H1 (cell line): ENCODE measurements at regions not wholly inside any gene's neighbourhood (a gene's known extent, or its start where the extent isn't known, plus 50 kb on each side); places are given as distances from the start of the nearest gene placed in this dataset.

Experiments used
- CTCF ChIA-PET: fragments of 300-600 bp; sonication (Branson Sonifier 250); formaldehyde crosslinking; loops from one replicate; lab custom pipeline; 2021; ENCODE audit not compliant: partially characterized antibody; lab: Charles Lee
- POLR2A ChIA-PET: fragments of 300-600 bp; sonication (Branson Sonifier 250); formaldehyde crosslinking; loops from one replicate; lab custom pipeline; 2021; ENCODE audit warnings: inconsistent platforms; ENCODE audit not compliant: partially characterized antibody; lab: Charles Lee
- DNase-seq, 2 experiments: peaks; one replicate each; pipeline versions ENCODE4 v3.0.0 to v3.0.0-alpha.2; 2010 to 2022; ENCODE audit warnings: low spot score in 2 of 2, low read depth in 1 of 2, mixed read lengths in 1 of 2
- FAIRE-seq: peaks from 2 replicates; lab custom pipeline; 2011; peaks lifted over from hg19 to GRCh38; lab: Jason Lieb, UNC
- H2AFZ ChIP-seq: 2 replicates; pipeline ENCODE4 v1.8.1; 2012; ENCODE audit warnings: low read length, inconsistent platforms
- H2AK5ac ChIP-seq: 2 replicates; pipeline ENCODE4 v1.6.1; 2013; ENCODE audit warnings: low read depth, low read length
- H2BK120ac ChIP-seq: replicated peaks from 2 replicates; pipeline ENCODE3; 2013; ENCODE audit warnings: low read depth, low read length, inconsistent platforms
- H2BK12ac ChIP-seq: 2 replicates; pipeline ENCODE4 v1.6.1; 2013; ENCODE audit warnings: low read depth, low read length
- H2BK15ac ChIP-seq: 2 replicates; pipeline ENCODE4 v1.6.1; 2013; ENCODE audit warnings: low read length
- H2BK20ac ChIP-seq: 2 replicates; pipeline ENCODE4 v1.6.1; 2013; ENCODE audit warnings: low read length
- H2BK5ac ChIP-seq: 2 replicates; pipeline ENCODE4 v1.6.1; 2013; ENCODE audit warnings: low read depth, low read length
- H3K14ac ChIP-seq: 2 replicates; pipeline ENCODE4 v1.6.1; 2013; ENCODE audit warnings: inconsistent platforms; ENCODE audit not compliant: insufficient read length
- H3K18ac ChIP-seq: 2 replicates; pipeline ENCODE4 v1.6.1; 2013; ENCODE audit warnings: low read length; ENCODE audit errors: extremely low read depth
- H3K23ac ChIP-seq: 2 replicates; pipeline ENCODE4 v1.6.1; 2013; ENCODE audit warnings: inconsistent platforms; ENCODE audit not compliant: insufficient read length
- H3K23me2 ChIP-seq: 2 replicates; pipeline ENCODE4 v1.6.1; 2013; ENCODE audit warnings: low read depth, low read length
- H3K27ac ChIP-seq: 2 replicates; pipeline ENCODE4 v1.6.1; 2011; ENCODE audit warnings: low read depth, low read length, inconsistent platforms
- H3K27me3 ChIP-seq, 4 experiments: replicated peaks in 1 of 4; 1 replicate in 1 of 4; 2 replicates in 3 of 4; pipeline versions ENCODE4 v1.6.1 to v1.8.1; 2011 to 2013; ENCODE audit warnings: low read length in 3 of 4, mild to moderate bottlenecking in 3 of 4, inconsistent platforms in 2 of 4, mixed read lengths in 2 of 4, moderate library complexity in 1 of 4; ENCODE audit not compliant: control insufficient read depth in 3 of 4, insufficient read depth in 3 of 4; ENCODE audit errors: extremely low read depth in 1 of 4
- H3K36me3 ChIP-seq, 4 experiments: 2 replicates each; pipeline versions ENCODE4 v1.6.1 to v1.8.1; 2011 to 2013; ENCODE audit warnings: mild to moderate bottlenecking in 4 of 4, low read length in 3 of 4, moderate library complexity in 2 of 4, control low read depth in 1 of 4, inconsistent platforms in 1 of 4; ENCODE audit not compliant: insufficient read depth in 4 of 4, control insufficient read depth in 2 of 4
- H3K4ac ChIP-seq: replicated peaks from 2 replicates; pipeline ENCODE3; 2013; ENCODE audit warnings: low read length, low read depth, mixed read lengths, inconsistent platforms; ENCODE audit not compliant: insufficient read length
- H3K4me1 ChIP-seq, 4 experiments: replicated peaks in 1 of 4; 1 replicate in 1 of 4; 2 replicates in 3 of 4; pipeline versions ENCODE4 v1.6.1 to v1.8.1; 2011 to 2013; ENCODE audit warnings: low read length in 3 of 4, inconsistent platforms in 2 of 4, mixed read lengths in 1 of 4; ENCODE audit not compliant: insufficient read depth in 4 of 4, control insufficient read depth in 3 of 4
- H3K4me2 ChIP-seq, 2 experiments: 2 replicates each; pipeline versions ENCODE4 v1.6.1 to v1.8.1; 2011 to 2013; ENCODE audit warnings: low read depth in 2 of 2, low read length in 2 of 2, control low read depth in 1 of 2, inconsistent platforms in 1 of 2, mild to moderate bottlenecking in 1 of 2; ENCODE audit not compliant: insufficient read depth in 1 of 2
- H3K4me3 ChIP-seq, 4 experiments: fragments of 200-600, 300-600 bp in 1 of 4; sonication (generic), shearing (Covaris generic), sonication (Bioruptor Twin) in 1 of 4; 2 replicates each; pipeline versions ENCODE4 v1.5.1 to v1.8.1; 2011 to 2016; ENCODE audit warnings: low read length in 4 of 4, low read depth in 3 of 4, control low read depth in 2 of 4, inconsistent platforms in 2 of 4, mild to moderate bottlenecking in 2 of 4, mixed read lengths in 1 of 4, moderate library complexity in 1 of 4; ENCODE audit not compliant: insufficient read depth in 2 of 4; ENCODE audit errors: extremely low read depth in 1 of 4
- H3K56ac ChIP-seq: replicated peaks from 2 replicates; pipeline ENCODE3; 2013; ENCODE audit warnings: low read depth, mild to moderate bottlenecking, mixed read lengths, low read length, inconsistent platforms; ENCODE audit not compliant: insufficient read length
- H3K79me1 ChIP-seq: 2 replicates; pipeline ENCODE4 v1.6.1; 2013; ENCODE audit warnings: low read depth, low read length, control low read depth
- H3K79me2 ChIP-seq, 2 experiments: 2 replicates each; pipeline versions ENCODE4 v1.6.1 to v1.8.1; 2012 to 2013; ENCODE audit warnings: low read length in 2 of 2, mild to moderate bottlenecking in 2 of 2, inconsistent platforms in 1 of 2; ENCODE audit not compliant: insufficient read depth in 2 of 2, control insufficient read depth in 1 of 2
- H3K9ac ChIP-seq, 4 experiments: replicated peaks in 1 of 4; 1 replicate in 1 of 4; 2 replicates in 3 of 4; pipeline versions ENCODE4 v1.6.1 to v1.8.1; 2011 to 2013; ENCODE audit warnings: low read depth in 3 of 4, low read length in 3 of 4, control low read depth in 2 of 4, mild to moderate bottlenecking in 2 of 4, moderate library complexity in 2 of 4, inconsistent platforms in 1 of 4; ENCODE audit errors: extremely low read depth in 1 of 4
- H3K9me3 ChIP-seq, 2 experiments: 2 replicates each; pipeline versions ENCODE4 v1.6.1 to v1.8.1; 2012 to 2013; ENCODE audit warnings: mild to moderate bottlenecking in 2 of 2, moderate library complexity in 2 of 2, control low read depth in 1 of 2, inconsistent platforms in 1 of 2, low read depth in 1 of 2, low read length in 1 of 2, mixed read lengths in 1 of 2; ENCODE audit not compliant: insufficient read depth in 2 of 2
- H4K20me1 ChIP-seq, 2 experiments: replicated peaks in 1 of 2; 2 replicates each; pipeline versions ENCODE3 to v1.8.1; 2011 to 2013; ENCODE audit warnings: inconsistent platforms in 2 of 2, low read length in 2 of 2, mild to moderate bottlenecking in 1 of 2; ENCODE audit not compliant: insufficient read depth in 2 of 2, control insufficient read depth in 1 of 2
- H4K5ac ChIP-seq: 2 replicates; pipeline ENCODE4 v1.6.1; 2013; ENCODE audit warnings: low read length, low read depth, mixed read lengths, inconsistent platforms; ENCODE audit not compliant: insufficient read length
- H4K8ac ChIP-seq: 2 replicates; pipeline ENCODE4 v1.8.0; 2013; ENCODE audit warnings: mild to moderate bottlenecking, moderate library complexity, low read length, inconsistent platforms; ENCODE audit not compliant: insufficient read depth; ENCODE audit errors: extremely low read depth
- H4K91ac ChIP-seq: replicated peaks from 2 replicates; pipeline ENCODE3; 2013; ENCODE audit warnings: low read length, mixed read lengths, inconsistent platforms; ENCODE audit not compliant: insufficient read length
- BCL11A ChIP-seq, 2 experiments: IDR thresholded peaks; one replicate each; pipeline ENCODE4 v1.6.1; 2011; ENCODE audit warnings: low read depth in 2 of 2, low read length in 2 of 2, mild to moderate bottlenecking in 2 of 2
- CBX5 ChIP-seq: fragments of 300-800, 300-1000 bp; sonication (generic); IDR thresholded peaks from 2 replicates; pipeline ENCODE4 v1.7.1; 2016; ENCODE audit warnings: antibody characterized with exemption, low read length, low read depth
- CEBPB ChIP-seq: IDR thresholded peaks from 2 replicates; pipeline ENCODE4 v1.6.1; 2012; ENCODE audit warnings: low read depth, low read length
- CREB1 ChIP-seq: IDR thresholded peaks from 2 replicates; pipeline ENCODE4 v1.6.1; 2012; ENCODE audit warnings: inconsistent platforms
- CTBP2 ChIP-seq: IDR thresholded peaks from 2 replicates; pipeline ENCODE4 v1.7.0; 2011; ENCODE audit warnings: borderline replicate concordance, mild to moderate bottlenecking, moderate library complexity, mixed read lengths, low read length; ENCODE audit not compliant: insufficient read depth, insufficient read length
- EP300 ChIP-seq, 2 experiments: IDR thresholded peaks; 1 replicate in 1 of 2; 2 replicates in 1 of 2; pipeline ENCODE4 v1.6.1; 2011 to 2012; ENCODE audit warnings: low read depth in 2 of 2, low read length in 2 of 2, mild to moderate bottlenecking in 2 of 2, borderline replicate concordance in 1 of 2, inconsistent platforms in 1 of 2, moderate library complexity in 1 of 2
- GTF2F1 ChIP-seq: IDR thresholded peaks from 2 replicates; pipeline ENCODE4 v1.6.1; 2012; ENCODE audit warnings: low read depth, low read length, improper control_type of control experiment, borderline replicate concordance
- MAFK ChIP-seq: IDR thresholded peaks from 2 replicates; pipeline ENCODE4 v1.6.1; 2012; ENCODE audit warnings: low read depth, mild to moderate bottlenecking, improper control_type of control experiment, low read length
- POLR2AphosphoS5 ChIP-seq: IDR thresholded peaks from 2 replicates; pipeline ENCODE4 v1.6.1; 2011; ENCODE audit warnings: low read depth, low read length
- RAD21 ChIP-seq, 2 experiments: IDR thresholded peaks in 1 of 2; conservative IDR thresholded peaks in 1 of 2; 2 replicates each; pipeline ENCODE4 v1.6.1; 2011; ENCODE audit warnings: low read depth in 2 of 2, low read length in 2 of 2, improper control_type of control experiment in 1 of 2, inconsistent platforms in 1 of 2, mild to moderate bottlenecking in 1 of 2, moderate library complexity in 1 of 2
- RFX5 ChIP-seq: IDR thresholded peaks from 2 replicates; pipeline ENCODE4 v1.6.1; 2011; ENCODE audit warnings: low read depth, low read length, improper control_type of control experiment, borderline replicate concordance
- SAP30 ChIP-seq: fragments of 300-600 bp; sonication (generic); IDR thresholded peaks from 2 replicates; pipeline ENCODE4 v1.7.1; 2012; ENCODE audit warnings: low read length, moderate library complexity, mild to moderate bottlenecking, inconsistent platforms; ENCODE audit not compliant: insufficient read depth, insufficient replicate concordance
- SP4 ChIP-seq: IDR thresholded peaks from 2 replicates; pipeline ENCODE4 v1.6.1; 2012; ENCODE audit warnings: low read length, inconsistent platforms
- YY1 ChIP-seq: IDR thresholded peaks from 2 replicates; pipeline ENCODE4 v1.6.1; 2011; ENCODE audit warnings: low read depth, mild to moderate bottlenecking, low read length
- ZNF274 ChIP-seq: IDR thresholded peaks from 2 replicates; pipeline ENCODE4 v1.7.0; 2012; ENCODE audit warnings: low read length, borderline replicate concordance; ENCODE audit errors: extremely low read depth
- WGBS, 2 experiments: shearing (Covaris generic) in 1 of 2; methylation state at CpG; one replicate each; pipeline versions ENCODE4 v1.1.6 to v1.1.7; 2013 to 2015; ENCODE audit warnings: low lambda C conversion rate in 2 of 2, mixed read lengths in 2 of 2, inconsistent platforms in 1 of 2, low coverage in 1 of 2, missing lambda C conversion rate in 1 of 2; ENCODE audit not compliant: insufficient replicate concordance in 2 of 2, insufficient coverage in 1 of 2, insufficient read length in 1 of 2; ENCODE audit errors: extremely low coverage in 1 of 2, missing lambda C conversion rate in 1 of 2; 5-methylcytosine and 5-hydroxymethylcytosine counted together

- WGBS, 2 experiments, result 94% methylated on average over 6 of the region's 6 CpGs; no CpG with 5 or more reads in 1 of the 2 experiments
- peaks cover 0 to 4% (median 0%) of the 10 kb centered on the region in 4 experiments; a peak in 3 of 7 replicates for H3K4me1 ChIP-seq
- H2BK20ac ChIP-seq, result no peak overlapping the region
- no peak overlapping the region for H4K91ac ChIP-seq
- H2BK120ac ChIP-seq, result no peak overlapping the region
- H3K56ac ChIP-seq, result no peak overlapping the region
- H3K4me3 ChIP-seq, result no peak overlapping the region
- H3K79me2 ChIP-seq, result no peaks in the 10 kb centered on the region
- H3K23me2 ChIP-seq, result no peaks in the 10 kb centered on the region
- H3K27ac ChIP-seq, result no peak overlapping the region
- POLR2A ChIA-PET, result interaction anchor here (0.8 kb wide), 1 partner anchor 11 kb away, joined by 3 read pairs; no protein-coding TSS in a partner anchor
- H3K27me3 ChIP-seq, result no peaks in the 10 kb centered on the region
- H2BK15ac ChIP-seq, result no peak overlapping the region
- no peak overlapping the region for H4K8ac ChIP-seq
- H4K5ac ChIP-seq, result no peak overlapping the region
- H2BK5ac ChIP-seq, result no peak overlapping the region
- CTCF ChIA-PET, result interaction anchor here (0.6 to 2.9 kb wide), 8 partner anchors 10 to 1536 kb away, joined by 3 to 15 read pairs (median 4); no protein-coding TSS in a partner anchor
- H3K23ac ChIP-seq, result no peak overlapping the region
- no peaks in the 10 kb centered on the region for H3K36me3 ChIP-seq
- no peaks in the 10 kb centered on the region for H3K79me1 ChIP-seq
- DNase-seq (no peak), FAIRE-seq (no peak)
- no peak overlapping the region for H3K4ac ChIP-seq
- no peak overlapping the region for H3K14ac ChIP-seq
- H2AFZ ChIP-seq, result no peak overlapping the region
- no peak overlapping the region; the same call in 1 of the 2 replicates for H2AK5ac ChIP-seq
- H4K20me1 ChIP-seq, result no peaks in the 10 kb centered on the region
- H3K9me3 ChIP-seq, result no peaks in the 10 kb centered on the region
- no peak overlapping the region for H3K9ac ChIP-seq
- H3K18ac ChIP-seq, result no peak overlapping the region
- no peak overlapping the region for H3K4me2 ChIP-seq
- H2BK12ac ChIP-seq, result no peak overlapping the region
- TF ChIP-seq CTBP2, result no peak
- no peak for TF ChIP-seq YY1
- no peak for TF ChIP-seq CBX5
- TF ChIP-seq CEBPB, result no peak
- TF ChIP-seq CREB1, result no peak
- TF ChIP-seq SAP30, result no peak
- TF ChIP-seq RFX5, result no peak
- TF ChIP-seq ZNF274, result no peak
- no peak for TF ChIP-seq GTF2F1
- no peak for TF ChIP-seq MAFK
- TF ChIP-seq EP300 (IDR thresholded peaks at IDR 0.05; ENCODE audit: borderline replicate concordance in 1 of 2, low read depth in 2 of 2, low read length in 2 of 2), result no peak
- no peak for TF ChIP-seq POLR2AphosphoS5
- TF ChIP-seq RAD21 (IDR thresholded peaks at IDR 0.05 in 1 of 2, conservative IDR thresholded peaks at IDR 0.05 in 1 of 2; ENCODE audit: low read depth in 2 of 2, low read length in 2 of 2), result no peak
- no peak for TF ChIP-seq SP4
- no peak for TF ChIP-seq BCL11A (IDR thresholded peaks at IDR 0.05; ENCODE audit: low read depth in 2 of 2, low read length in 2 of 2)
Observed at GRCh38 chr11:128336203-128336602, 251.2 kb downstream of the ETS1 start.
